HepG2 (cell line): ENCODE measurements at regions not wholly inside any gene's neighbourhood (a gene's known extent, or its start where the extent isn't known, plus 50 kb on each side); places are given as distances from the start of the nearest gene placed in this dataset.

ENCODE experiments used
- HNF1B ChIP-seq: sonication (generic); formaldehyde crosslinking; IDR thresholded peaks from 2 replicates; pipeline ENCODE4 v1.5.1; 2020; ENCODE audit warnings: mild to moderate bottlenecking, moderate library complexity, missing genetic modification reagents
- KDM5A ChIP-seq: fragments of 200-600 bp; sonication (generic); IDR thresholded peaks from 2 replicates; pipeline ENCODE4 v1.7.0; 2018; ENCODE audit warnings: antibody characterized with exemption, mild to moderate bottlenecking, low read length, borderline replicate concordance
- PAF1 ChIP-seq: IDR thresholded peaks from 2 replicates; pipeline ENCODE4 v1.6.1; 2016; ENCODE audit warnings: missing genetic modification reagents, missing compliant biosample characterization
- REXO4 ChIP-seq: sonication (generic); formaldehyde crosslinking; IDR thresholded peaks from 2 replicates; pipeline ENCODE4 v1.8.0; 2022; ENCODE audit warnings: missing genetic modification reagents, mild to moderate bottlenecking, borderline replicate concordance
- SNRNP70 ChIP-seq: fragments of 200-400 bp; formaldehyde crosslinking; IDR thresholded peaks from 2 replicates; pipeline ENCODE4 v1.6.1; 2017; ENCODE audit warnings: mild to moderate bottlenecking, low read depth, low read length, moderate library complexity
- SPEN ChIP-seq: sonication (generic); formaldehyde crosslinking; IDR thresholded peaks from 2 replicates; pipeline ENCODE4 v1.5.1; 2020; ENCODE audit warnings: low read depth, mild to moderate bottlenecking, missing genetic modification reagents
- ZNF468 ChIP-seq: sonication (generic); formaldehyde crosslinking; IDR thresholded peaks from 2 replicates; pipeline ENCODE4 v1.8.0; 2022; ENCODE audit warnings: mild to moderate bottlenecking, moderate library complexity, missing genetic modification reagents
- ZNF788 ChIP-seq: sonication (generic); formaldehyde crosslinking; IDR thresholded peaks from 2 replicates; pipeline ENCODE4 v1.5.0; 2020; ENCODE audit warnings: mild to moderate bottlenecking, missing genetic modification reagents, borderline replicate concordance
- TF ChIP-seq, protein P1 (sequence below): sonication (generic); formaldehyde crosslinking; IDR thresholded peaks from 2 replicates; pipeline ENCODE4 v1.5.0; 2020; ENCODE audit warnings: missing genetic modification reagents, mild to moderate bottlenecking, borderline replicate concordance
- TF ChIP-seq, protein P2 (sequence below): sonication (generic); formaldehyde crosslinking; IDR thresholded peaks from 2 replicates; pipeline ENCODE4 v1.4.0; 2020; ENCODE audit warnings: low read depth, missing genetic modification reagents
- TF ChIP-seq, protein P3 (sequence below): sonication (generic); formaldehyde crosslinking; IDR thresholded peaks from 2 replicates; pipeline ENCODE4 v1.8.1; 2023; ENCODE audit warnings: mild to moderate bottlenecking, inconsistent platforms, moderate library complexity, missing genetic modification reagents, borderline replicate concordance
- TF ChIP-seq, protein P4 (sequence below): sonication (generic); formaldehyde crosslinking; IDR thresholded peaks from 2 replicates; pipeline ENCODE4 v1.5.0; 2020; ENCODE audit warnings: missing genetic modification reagents
- TF ChIP-seq, protein P5 (sequence below): sonication (generic); formaldehyde crosslinking; IDR thresholded peaks from 2 replicates; pipeline ENCODE4 v1.5.1; 2020; ENCODE audit warnings: missing genetic modification reagents, mild to moderate bottlenecking, borderline replicate concordance

GRCh38 chr20:50369225-50370035 is 140.8 kb upstream of the PTPN1 start (continued):
- TF ChIP-seq ZNF788 (peak; percentile 74; the same call in 1 of the 2 replicates), ZNF468 (CRISPR knock-in tag) (no peak), PAF1 (CRISPR knock-in tag) (no peak), REXO4 (CRISPR knock-in tag) (no peak), HNF1B (CRISPR knock-in tag) (peak; percentile 20; the same call in 1 of the 2 replicates), SNRNP70 (no peak), SPEN (CRISPR knock-in tag) (peak; percentile 98; the same call in 1 of the 2 replicates), KDM5A (no peak)
- TF ChIP-seq, protein P1, sequence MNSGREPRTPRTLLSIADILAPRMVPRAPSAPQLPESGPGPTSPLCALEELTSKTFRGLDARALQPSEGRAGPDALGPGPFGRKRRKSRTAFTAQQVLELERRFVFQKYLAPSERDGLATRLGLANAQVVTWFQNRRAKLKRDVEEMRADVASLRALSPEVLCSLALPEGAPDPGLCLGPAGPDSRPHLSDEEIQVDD: no peak; the same call in 1 of the 2 replicates
- TF ChIP-seq, protein P2, sequence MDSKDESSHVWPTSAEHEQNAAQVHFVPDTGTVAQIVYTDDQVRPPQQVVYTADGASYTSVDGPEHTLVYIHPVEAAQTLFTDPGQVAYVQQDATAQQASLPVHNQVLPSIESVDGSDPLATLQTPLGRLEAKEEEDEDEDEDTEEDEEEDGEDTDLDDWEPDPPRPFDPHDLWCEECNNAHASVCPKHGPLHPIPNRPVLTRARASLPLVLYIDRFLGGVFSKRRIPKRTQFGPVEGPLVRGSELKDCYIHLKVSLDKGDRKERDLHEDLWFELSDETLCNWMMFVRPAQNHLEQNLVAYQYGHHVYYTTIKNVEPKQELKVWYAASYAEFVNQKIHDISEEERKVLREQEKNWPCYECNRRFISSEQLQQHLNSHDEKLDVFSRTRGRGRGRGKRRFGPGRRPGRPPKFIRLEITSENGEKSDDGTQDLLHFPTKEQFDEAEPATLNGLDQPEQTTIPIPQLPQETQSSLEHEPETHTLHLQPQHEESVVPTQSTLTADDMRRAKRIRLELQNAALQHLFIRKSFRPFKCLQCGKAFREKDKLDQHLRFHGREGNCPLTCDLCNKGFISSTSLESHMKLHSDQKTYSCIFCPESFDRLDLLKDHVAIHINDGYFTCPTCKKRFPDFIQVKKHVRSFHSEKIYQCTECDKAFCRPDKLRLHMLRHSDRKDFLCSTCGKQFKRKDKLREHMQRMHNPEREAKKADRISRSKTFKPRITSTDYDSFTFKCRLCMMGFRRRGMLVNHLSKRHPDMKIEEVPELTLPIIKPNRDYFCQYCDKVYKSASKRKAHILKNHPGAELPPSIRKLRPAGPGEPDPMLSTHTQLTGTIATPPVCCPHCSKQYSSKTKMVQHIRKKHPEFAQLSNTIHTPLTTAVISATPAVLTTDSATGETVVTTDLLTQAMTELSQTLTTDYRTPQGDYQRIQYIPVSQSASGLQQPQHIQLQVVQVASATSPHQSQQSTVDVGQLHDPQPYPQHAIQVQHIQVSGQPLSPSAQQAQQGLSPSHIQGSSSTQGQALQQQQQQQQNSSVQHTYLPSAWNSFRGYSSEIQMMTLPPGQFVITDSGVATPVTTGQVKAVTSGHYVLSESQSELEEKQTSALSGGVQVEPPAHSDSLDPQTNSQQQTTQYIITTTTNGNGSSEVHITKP (CRISPR knock-in tag): peak; percentile 69; the same call in 1 of the 2 replicates
- TF ChIP-seq, protein P3, sequence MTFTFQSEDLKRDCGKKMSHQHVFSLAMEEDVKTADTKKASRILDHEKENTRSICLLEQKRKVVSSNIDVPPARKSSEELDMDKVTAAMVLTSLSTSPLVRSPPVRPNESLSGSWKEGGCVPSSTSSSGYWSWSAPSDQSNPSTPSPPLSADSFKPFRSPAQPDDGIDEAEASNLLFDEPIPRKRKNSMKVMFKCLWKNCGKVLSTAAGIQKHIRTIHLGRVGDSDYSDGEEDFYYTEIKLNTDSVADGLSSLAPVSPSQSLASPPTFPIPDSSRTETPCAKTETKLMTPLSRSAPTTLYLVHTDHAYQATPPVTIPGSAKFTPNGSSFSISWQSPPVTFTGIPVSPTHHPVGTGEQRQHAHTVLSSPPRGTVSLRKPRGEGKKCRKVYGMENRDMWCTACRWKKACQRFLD (CRISPR knock-in tag): no peak
- TF ChIP-seq, protein P4, sequence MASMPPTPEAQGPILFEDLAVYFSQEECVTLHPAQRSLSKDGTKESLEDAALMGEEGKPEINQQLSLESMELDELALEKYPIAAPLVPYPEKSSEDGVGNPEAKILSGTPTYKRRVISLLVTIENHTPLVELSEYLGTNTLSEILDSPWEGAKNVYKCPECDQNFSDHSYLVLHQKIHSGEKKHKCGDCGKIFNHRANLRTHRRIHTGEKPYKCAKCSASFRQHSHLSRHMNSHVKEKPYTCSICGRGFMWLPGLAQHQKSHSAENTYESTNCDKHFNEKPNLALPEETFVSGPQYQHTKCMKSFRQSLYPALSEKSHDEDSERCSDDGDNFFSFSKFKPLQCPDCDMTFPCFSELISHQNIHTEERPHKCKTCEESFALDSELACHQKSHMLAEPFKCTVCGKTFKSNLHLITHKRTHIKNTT (CRISPR knock-in tag): no peak
- TF ChIP-seq, protein P5, sequence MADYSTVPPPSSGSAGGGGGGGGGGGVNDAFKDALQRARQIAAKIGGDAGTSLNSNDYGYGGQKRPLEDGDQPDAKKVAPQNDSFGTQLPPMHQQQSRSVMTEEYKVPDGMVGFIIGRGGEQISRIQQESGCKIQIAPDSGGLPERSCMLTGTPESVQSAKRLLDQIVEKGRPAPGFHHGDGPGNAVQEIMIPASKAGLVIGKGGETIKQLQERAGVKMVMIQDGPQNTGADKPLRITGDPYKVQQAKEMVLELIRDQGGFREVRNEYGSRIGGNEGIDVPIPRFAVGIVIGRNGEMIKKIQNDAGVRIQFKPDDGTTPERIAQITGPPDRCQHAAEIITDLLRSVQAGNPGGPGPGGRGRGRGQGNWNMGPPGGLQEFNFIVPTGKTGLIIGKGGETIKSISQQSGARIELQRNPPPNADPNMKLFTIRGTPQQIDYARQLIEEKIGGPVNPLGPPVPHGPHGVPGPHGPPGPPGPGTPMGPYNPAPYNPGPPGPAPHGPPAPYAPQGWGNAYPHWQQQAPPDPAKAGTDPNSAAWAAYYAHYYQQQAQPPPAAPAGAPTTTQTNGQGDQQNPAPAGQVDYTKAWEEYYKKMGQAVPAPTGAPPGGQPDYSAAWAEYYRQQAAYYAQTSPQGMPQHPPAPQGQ: peak; percentile 97
